Esophagus squamous epithelium (tissue), 4 donors: ENCODE measurements at regions not wholly inside any gene's neighbourhood (a gene's known extent, or its start where the extent isn't known, plus 50 kb on each side); places are given as distances from the start of the nearest gene placed in this dataset.

ENCODE experiments used
- POLR2A ChIP-seq, 4 donors: fragments of 450-650 bp; IDR thresholded peaks; one replicate each; pipeline ENCODE4 v1.6.1; 2017; ENCODE audit warnings: antibody characterized with exemption in 4 of 4, mild to moderate bottlenecking in 4 of 4, moderate library complexity in 3 of 4
- TF ChIP-seq, protein P1 (sequence below), 6 experiments: fragments of 450-650 bp in 4 of 6; fragments of 200-600 bp in 2 of 6; sonication (generic) in 2 of 6; IDR thresholded peaks; one replicate each; pipeline ENCODE4 v1.5.1; 2016 to 2019; ENCODE audit warnings: antibody characterized with exemption in 6 of 6, mild to moderate bottlenecking in 4 of 6, moderate library complexity in 4 of 6

DNA sequence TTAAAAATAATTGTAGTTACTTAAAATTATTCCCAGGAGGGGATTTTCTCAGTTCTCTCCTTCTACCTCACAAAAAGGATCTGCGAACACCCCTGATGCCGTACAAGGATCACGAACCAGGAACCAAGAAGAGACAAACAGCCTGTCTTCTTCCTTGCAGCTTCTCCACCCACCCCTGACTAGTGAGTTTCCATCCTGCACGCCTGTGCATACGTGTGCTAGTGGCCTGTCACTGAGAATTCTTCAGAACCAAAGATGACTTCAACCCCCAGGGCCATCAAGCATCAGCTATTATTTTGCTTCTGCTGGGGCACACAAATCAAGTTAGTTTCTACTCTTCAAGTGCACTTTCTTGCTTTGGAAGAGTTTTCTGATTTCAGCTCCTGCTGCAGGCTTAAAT, 175.5 kb upstream of the KLF6 start:
- TF ChIP-seq, protein P1, sequence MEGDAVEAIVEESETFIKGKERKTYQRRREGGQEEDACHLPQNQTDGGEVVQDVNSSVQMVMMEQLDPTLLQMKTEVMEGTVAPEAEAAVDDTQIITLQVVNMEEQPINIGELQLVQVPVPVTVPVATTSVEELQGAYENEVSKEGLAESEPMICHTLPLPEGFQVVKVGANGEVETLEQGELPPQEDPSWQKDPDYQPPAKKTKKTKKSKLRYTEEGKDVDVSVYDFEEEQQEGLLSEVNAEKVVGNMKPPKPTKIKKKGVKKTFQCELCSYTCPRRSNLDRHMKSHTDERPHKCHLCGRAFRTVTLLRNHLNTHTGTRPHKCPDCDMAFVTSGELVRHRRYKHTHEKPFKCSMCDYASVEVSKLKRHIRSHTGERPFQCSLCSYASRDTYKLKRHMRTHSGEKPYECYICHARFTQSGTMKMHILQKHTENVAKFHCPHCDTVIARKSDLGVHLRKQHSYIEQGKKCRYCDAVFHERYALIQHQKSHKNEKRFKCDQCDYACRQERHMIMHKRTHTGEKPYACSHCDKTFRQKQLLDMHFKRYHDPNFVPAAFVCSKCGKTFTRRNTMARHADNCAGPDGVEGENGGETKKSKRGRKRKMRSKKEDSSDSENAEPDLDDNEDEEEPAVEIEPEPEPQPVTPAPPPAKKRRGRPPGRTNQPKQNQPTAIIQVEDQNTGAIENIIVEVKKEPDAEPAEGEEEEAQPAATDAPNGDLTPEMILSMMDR (IDR thresholded peaks at IDR 0.05), result no peak
- no peak for TF ChIP-seq POLR2A (IDR thresholded peaks at IDR 0.05)
